IMR-90 (cell line): ENCODE measurements at regions not wholly inside any gene's neighbourhood (a gene's known extent, or its start where the extent isn't known, plus 50 kb on each side); places are given as distances from the start of the nearest gene placed in this dataset.

ENCODE experiments used
- ATAC-seq: fragments of 200-7000 bp; cut with Tn5 transposase; 2 replicates; pipeline ENCODE4 v1.9.1; 2020; ENCODE audit warnings: low read depth, mild to moderate bottlenecking, moderate library complexity
- BruUV-seq: library from RNA; stranded (reverse); fragments of 400-500 nt; replicated peaks from 2 replicates; lab custom pipeline; 2021; lab: Mats Ljungman, UMichigan
- CTCF ChIA-PET: fragments of 300-600 bp; formaldehyde crosslinking; extraction: SDS; loops from one replicate; lab custom pipeline; 2021; ENCODE audit warnings: antibody characterized with exemption; lab: Yijun Ruan, JAX
- POLR2A ChIA-PET: fragments of 300-600 bp; sonication (Branson Sonifier 250); formaldehyde crosslinking; loops from one replicate; lab custom pipeline; 2022; ENCODE audit warnings: antibody characterized with exemption; ENCODE audit not compliant: unreplicated experiment; lab: Charles Lee
- DNase-seq: peaks from one replicate; pipeline ENCODE4 v3.0.0; 2013
- H2AFZ ChIP-seq: replicated peaks from 2 replicates; pipeline ENCODE3; 2013; ENCODE audit warnings: low read length, mild to moderate bottlenecking; ENCODE audit not compliant: poor library complexity
- H2AK5ac ChIP-seq: 2 replicates; pipeline ENCODE4 v1.6.1; 2013; ENCODE audit warnings: low read depth, low read length, inconsistent platforms
- H2AK9ac ChIP-seq: replicated peaks from 2 replicates; pipeline ENCODE3; 2013; ENCODE audit warnings: mild to moderate bottlenecking, low read depth, low read length, moderate library complexity; ENCODE audit not compliant: poor library complexity
- H2BK120ac ChIP-seq: 2 replicates; pipeline ENCODE4 v1.6.1; 2013; ENCODE audit warnings: low read depth, low read length, inconsistent platforms
- H2BK15ac ChIP-seq: 3 replicates; pipeline ENCODE4 v1.6.1; 2013; ENCODE audit warnings: low read depth, low read length, inconsistent platforms
- H2BK20ac ChIP-seq: 2 replicates; pipeline ENCODE4 v1.6.1; 2013; ENCODE audit warnings: low read depth, mild to moderate bottlenecking, inconsistent platforms, low read length, moderate library complexity
- H2BK5ac ChIP-seq: 2 replicates; pipeline ENCODE4 v1.6.1; 2013; ENCODE audit warnings: mild to moderate bottlenecking, low read depth, low read length, inconsistent platforms; ENCODE audit not compliant: poor library complexity, severe bottlenecking
- H3K14ac ChIP-seq: replicated peaks from 2 replicates; pipeline ENCODE4 v1.6.1; 2013; ENCODE audit warnings: low read depth, low read length, inconsistent platforms
- H3K18ac ChIP-seq: 2 replicates; pipeline ENCODE4 v1.6.1; 2013; ENCODE audit warnings: low read depth, low read length, control low read depth
- H3K23ac ChIP-seq: 2 replicates; pipeline ENCODE4 v1.6.1; 2013; ENCODE audit warnings: low read depth, low read length, inconsistent platforms
- H3K27ac ChIP-seq: 2 replicates; pipeline ENCODE4 v1.5.1; 2013; ENCODE audit warnings: mild to moderate bottlenecking, control low read depth, low read length; ENCODE audit not compliant: insufficient read depth
- H3K27me3 ChIP-seq: 2 replicates; pipeline ENCODE4 v1.6.1; 2013; ENCODE audit warnings: low read length; ENCODE audit not compliant: control insufficient read depth, insufficient read depth
- H3K36me3 ChIP-seq: 2 replicates; pipeline ENCODE4 v1.6.1; 2013; ENCODE audit warnings: low read length, mixed read lengths; ENCODE audit not compliant: control insufficient read depth, insufficient read depth
- H3K4ac ChIP-seq: 2 replicates; pipeline ENCODE4 v1.6.1; 2013; ENCODE audit warnings: low read depth, low read length, inconsistent platforms
- H3K4me1 ChIP-seq: 2 replicates; pipeline ENCODE4 v1.6.1; 2013; ENCODE audit warnings: low read length, mixed read lengths; ENCODE audit not compliant: control insufficient read depth, insufficient read depth
- H3K4me2 ChIP-seq: 2 replicates; pipeline ENCODE4 v1.6.1; 2013; ENCODE audit warnings: low read depth, mild to moderate bottlenecking, control low read depth, low read length, moderate library complexity
- H3K4me3 ChIP-seq: 2 replicates; pipeline ENCODE4 v1.5.1; 2013; ENCODE audit warnings: low read depth, mild to moderate bottlenecking, control low read depth, low read length, moderate library complexity; ENCODE audit not compliant: insufficient read depth
- H3K56ac ChIP-seq: 2 replicates; pipeline ENCODE4 v1.6.1; 2013; ENCODE audit warnings: low read length, inconsistent platforms; ENCODE audit not compliant: insufficient read depth; ENCODE audit errors: extremely low read depth
- H3K79me1 ChIP-seq, 2 experiments: 2 replicates each; pipeline ENCODE4 v1.6.1; 2013; ENCODE audit warnings: low read length in 2 of 2, inconsistent platforms in 1 of 2, low read depth in 1 of 2
- H3K9ac ChIP-seq: 2 replicates; pipeline ENCODE4 v1.6.1; 2013; ENCODE audit warnings: low read depth, low read length, control low read depth
- H3K9me1 ChIP-seq: 2 replicates; pipeline ENCODE4 v1.6.1; 2013; ENCODE audit warnings: low read length, inconsistent platforms; ENCODE audit not compliant: insufficient read depth
- H3K9me3 ChIP-seq: 2 replicates; pipeline ENCODE4 v1.6.1; 2013; ENCODE audit warnings: low read length; ENCODE audit not compliant: control insufficient read depth, insufficient read depth
- H4K20me1 ChIP-seq: 2 replicates; pipeline ENCODE4 v1.6.1; 2013; ENCODE audit warnings: low read length, inconsistent platforms; ENCODE audit not compliant: insufficient read depth
- H4K5ac ChIP-seq: 2 replicates; pipeline ENCODE4 v1.6.1; 2013; ENCODE audit warnings: mild to moderate bottlenecking, low read depth, low read length, control low read depth
- H4K8ac ChIP-seq, 2 experiments: 2 replicates each; pipeline ENCODE4 v1.6.1; 2013; ENCODE audit warnings: low read depth in 2 of 2, low read length in 2 of 2, control low read depth in 1 of 2, inconsistent platforms in 1 of 2
- H4K91ac ChIP-seq: 2 replicates; pipeline ENCODE4 v1.6.1; 2013; ENCODE audit warnings: low read depth, low read length, inconsistent platforms; ENCODE audit not compliant: insufficient read depth
- BHLHE40 ChIP-seq: fragments of 150-350 bp; IDR thresholded peaks from 2 replicates; pipeline ENCODE4 v1.6.1; 2016; ENCODE audit warnings: mild to moderate bottlenecking, low read depth, low read length
- CEBPB ChIP-seq: IDR thresholded peaks from 2 replicates; pipeline ENCODE4 v1.6.1; 2012; ENCODE audit warnings: low read depth, low read length, improper control_type of control experiment
- CTCF ChIP-seq: conservative IDR thresholded peaks from 2 replicates; pipeline ENCODE4 v1.5.1; 2012; ENCODE audit warnings: mild to moderate bottlenecking, low read depth, low read length, improper control_type of control experiment
- ELK1 ChIP-seq: fragments of 150-350 bp; IDR thresholded peaks from 2 replicates; pipeline ENCODE4 v1.6.1; 2016; ENCODE audit warnings: low read depth, mild to moderate bottlenecking, low read length, moderate library complexity, borderline replicate concordance
- MAFK ChIP-seq: IDR thresholded peaks from 2 replicates; pipeline ENCODE4 v1.6.1; 2012; ENCODE audit warnings: low read depth, low read length, improper control_type of control experiment
- MAZ ChIP-seq: IDR thresholded peaks from 2 replicates; pipeline ENCODE4 v1.6.1; 2012; ENCODE audit warnings: low read depth, mild to moderate bottlenecking, low read length, improper control_type of control experiment, moderate library complexity, borderline replicate concordance
- MXI1 ChIP-seq: IDR thresholded peaks from 2 replicates; pipeline ENCODE4 v1.6.1; 2012; ENCODE audit warnings: low read depth, mild to moderate bottlenecking, low read length, moderate library complexity, borderline replicate concordance
- POLR2A ChIP-seq: IDR thresholded peaks from 2 replicates; pipeline ENCODE4 v1.6.1; 2012; ENCODE audit warnings: mild to moderate bottlenecking, low read depth, low read length
- RAD21 ChIP-seq: IDR thresholded peaks from 2 replicates; pipeline ENCODE4 v1.6.1; 2012; ENCODE audit warnings: low read length, improper control_type of control experiment
- RCOR1 ChIP-seq: IDR thresholded peaks from 2 replicates; pipeline ENCODE4 v1.6.1; 2012; ENCODE audit warnings: mild to moderate bottlenecking, low read length, improper control_type of control experiment; ENCODE audit not compliant: insufficient replicate concordance
- RFX5 ChIP-seq: IDR thresholded peaks from 2 replicates; pipeline ENCODE4 v1.8.0; 2012; ENCODE audit warnings: low read depth, mild to moderate bottlenecking, low read length, moderate library complexity
- SMC3 ChIP-seq: fragments of 150-350 bp; IDR thresholded peaks from 2 replicates; pipeline ENCODE4 v1.6.1; 2016; ENCODE audit warnings: low read depth, mild to moderate bottlenecking, antibody characterized with exemption, low read length, moderate library complexity
- WGBS, 2 experiments: methylation state at CpG; one replicate each; pipeline versions ENCODE4 v1.1.5 to v1.1.7; 2013; ENCODE audit warnings: missing lambda C conversion rate in 2 of 2; ENCODE audit not compliant: insufficient read length in 1 of 2; ENCODE audit errors: extremely low coverage in 2 of 2; 5-methylcytosine and 5-hydroxymethylcytosine counted together
- dilution Hi-C: fragments of 300-500 bp; cut with HindIII; formaldehyde crosslinking; loops from one replicate; pipeline ENCODE4 v1.14.3; 2018; ENCODE audit warnings: low sequenced_read_pairs; ENCODE audit not compliant: unreplicated experiment
- in situ Hi-C: fragments of 300-500 bp; cut with MboI; formaldehyde crosslinking; loops from 3 replicates; pipeline ENCODE4 v1.14.3; 2019; ENCODE audit warnings: low sequenced_read_pairs, inconsistent platforms, mixed read lengths
- intact Hi-C: fragments of 100-400 bp; cut with micrococcal nuclease; formaldehyde crosslinking; loops from 2 replicates; pipeline ENCODE4 v1.10.0; 2022

GRCh38 chr15:58260725-58261267, 122.6 kb downstream of the AQP9 start:
- Histone ChIP-seq H2BK20ac (peak overlapping the region; percentile 71; the same call in 1 of the 2 replicates), H3K27me3 (peaks cover 2% of the 10 kb centered on the region; the same call in 1 of the 2 replicates), H3K56ac (no peak overlapping the region), H3K4me3 (no peak overlapping the region), H2BK5ac (no peak overlapping the region), H4K5ac (no peak overlapping the region), H2BK120ac (peak overlapping the region; percentile 26; the same call in 1 of the 2 replicates), H3K79me1 (no peaks in the 10 kb centered on the region), H2BK15ac (no peak overlapping the region), H3K14ac (peak overlapping the region; percentile 10; the same call in 1 of the 2 replicates), H3K9me1 (peaks cover 6% of the 10 kb centered on the region), H2AFZ (peak overlapping the region; percentile 46), H3K23ac (no peak overlapping the region), H2AK5ac (no peak overlapping the region; the same call in 1 of the 2 replicates), H3K27ac (no peak overlapping the region), H3K36me3 (no peaks in the 10 kb centered on the region), H3K9ac (no peak overlapping the region), H3K4me2 (no peak overlapping the region), H4K91ac (no peak overlapping the region; the same call in 1 of the 2 replicates), H3K18ac (peak overlapping the region; percentile 34), H3K4me1 (peaks cover 5% of the 10 kb centered on the region), H3K9me3 (peaks cover under 1% of the 10 kb centered on the region; the same call in 1 of the 2 replicates), H4K20me1 (no peaks in the 10 kb centered on the region), H2AK9ac (no peak overlapping the region), H3K4ac (peak overlapping the region; percentile 27; the same call in 1 of the 2 replicates), H4K8ac (no peak overlapping the region)
- ChIA-PET CTCF (no interaction called here), POLR2A (no interaction called here)
- ATAC-seq (peak; percentile 77), DNase-seq (peak; percentile 35)
- BruUV-seq, result no TSS peak
- WGBS, 2 experiments, result 50% methylated on average over 1 of the region's 2 CpGs; no CpG with 5 or more reads in 1 of the 2 experiments
- intact Hi-C loops, result no loop called here
- dilution Hi-C loops, result no loop called here
- TF ChIP-seq MXI1 (no peak), RCOR1 (no peak), SMC3 (no peak), MAFK (no peak), CEBPB (no peak), RFX5 (no peak), ELK1 (no peak), RAD21 (no peak), POLR2A (no peak), CTCF (no peak), BHLHE40 (no peak), MAZ (no peak)
- in situ Hi-C loops, result no loop called here
